GM19452 (cell line): ENCODE measurements at regions not wholly inside any gene's neighbourhood (a gene's known extent, or its start where the extent isn't known, plus 50 kb on each side); places are given as distances from the start of the nearest gene placed in this dataset.

Experiments
- ATAC-seq: cut with Tn5 transposase; IDR thresholded peaks from one replicate; pipeline ENCODE4 v1.9.1; 2021; ENCODE audit not compliant: unreplicated experiment

GRCh38 chr2:167900435-167901114 lies 346.8 kb downstream of the STK39 start:
- no peak for ATAC-seq

GRCh38 chr2:167898340-167898739 lies 349.1 kb downstream of the STK39 start:
- no peak for ATAC-seq

DNA sequence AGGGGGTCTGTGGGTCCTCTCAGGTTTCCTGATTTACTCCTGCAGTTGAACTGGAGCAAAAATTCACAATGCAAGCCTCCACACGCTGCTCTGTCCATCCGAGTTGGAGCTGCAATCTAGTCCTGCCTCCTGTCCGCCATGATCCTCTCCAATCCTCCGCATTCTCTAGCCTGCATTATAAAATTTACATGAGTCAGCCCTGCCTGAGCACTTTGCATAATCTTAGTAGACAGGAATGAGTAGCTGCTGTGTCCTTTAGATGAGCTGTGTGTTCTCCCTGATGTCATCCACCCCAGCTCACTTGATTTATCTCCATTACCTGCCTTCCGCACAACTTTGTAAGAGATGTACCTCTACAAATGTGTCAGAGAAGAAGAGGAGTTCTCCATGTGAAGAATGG lies 355.6 kb downstream of the STK39 start:
- no peak for ATAC-seq

GRCh38 chr2:167890739-167891138 lies 356.7 kb downstream of the STK39 start:
- ATAC-seq: no peak

GRCh38 chr2:167880415-167880814 lies 367.0 kb downstream of the STK39 start:
- ATAC-seq: no peak

- ATAC-seq: no peak
Measured at GRCh38 chr2:167875529-167875928, 371.9 kb downstream of the STK39 start.

DNA sequence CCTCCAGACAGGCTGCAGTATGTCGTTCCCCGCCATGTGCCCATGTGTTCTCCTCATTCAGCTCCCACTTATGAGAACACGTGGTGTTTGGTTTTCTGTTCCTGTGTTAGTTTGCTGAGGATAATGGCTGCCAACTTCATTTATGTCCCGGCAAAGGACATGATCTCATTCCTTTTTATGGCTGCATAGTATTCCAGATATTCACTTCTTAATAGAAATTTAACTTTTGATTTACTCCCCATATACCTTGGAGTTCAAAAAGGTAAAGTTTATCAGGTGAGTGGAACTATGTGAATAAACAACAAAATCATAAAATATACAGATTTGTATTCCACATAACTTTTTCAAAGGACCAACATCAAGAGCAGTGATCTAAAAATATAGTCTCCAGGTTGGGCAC lies 372.6 kb downstream of the STK39 start:
- ATAC-seq: no peak

DNA sequence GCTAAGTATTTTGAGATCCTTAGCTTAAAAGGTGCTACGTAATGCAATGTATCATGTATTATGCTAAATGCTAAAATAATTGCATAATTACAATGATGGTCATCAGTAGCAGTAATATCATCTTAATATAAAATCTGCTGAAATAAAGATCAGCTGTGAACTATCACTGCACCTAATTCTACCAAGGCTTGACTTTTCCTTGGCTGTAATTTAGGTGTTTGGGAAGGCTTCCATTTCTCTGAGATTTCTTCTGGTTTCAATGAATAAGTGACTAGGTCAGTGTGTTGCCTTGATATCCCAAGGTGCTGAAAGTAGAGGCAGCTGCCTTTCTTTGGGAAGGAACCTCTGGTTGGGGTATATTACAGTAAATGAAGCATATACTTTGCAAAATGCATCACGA lies 376.1 kb downstream of the STK39 start:
- no peak for ATAC-seq

- ATAC-seq: no peak
Measured at GRCh38 chr2:167869200-167869599, 378.2 kb downstream of the STK39 start.

GRCh38 chr2:167863377-167863776 lies 384.0 kb downstream of the STK39 start:
- no peak for ATAC-seq

GRCh38 chr2:167862782-167863181 lies 384.6 kb downstream of the STK39 start:
- peak; percentile 69 for ATAC-seq

GRCh38 chr2:167862296-167862695 lies 385.1 kb downstream of the STK39 start:
- ATAC-seq: peak; percentile 7

- no peak for ATAC-seq
Measured at GRCh38 chr2:167861574-167862193, 385.7 kb downstream of the STK39 start.

GRCh38 chr2:167860082-167860481 lies 387.3 kb downstream of the STK39 start:
- ATAC-seq: peak; percentile 13

DNA sequence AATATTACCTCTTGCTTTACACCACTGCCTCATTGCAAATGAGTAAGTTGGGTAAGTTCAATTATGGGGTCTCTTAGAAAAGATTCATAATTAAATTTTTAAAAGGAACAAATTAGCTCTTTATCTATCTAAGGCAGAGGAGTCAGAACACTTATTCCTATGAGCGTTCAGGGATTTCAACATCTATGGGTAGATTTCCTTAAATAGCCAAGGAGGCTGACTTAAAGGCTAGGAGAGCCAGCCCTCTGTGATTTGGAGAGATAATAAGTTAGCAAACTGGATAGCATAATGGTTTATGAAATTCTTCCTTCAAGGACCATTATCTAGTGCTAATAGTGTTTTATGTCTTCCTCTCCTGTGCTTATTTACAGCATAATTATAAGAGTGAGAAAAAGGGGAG lies 387.7 kb downstream of the STK39 start:
- ATAC-seq: no peak

- ATAC-seq: no peak
Measured at GRCh38 chr2:167858086-167858485, 389.3 kb downstream of the STK39 start.

DNA sequence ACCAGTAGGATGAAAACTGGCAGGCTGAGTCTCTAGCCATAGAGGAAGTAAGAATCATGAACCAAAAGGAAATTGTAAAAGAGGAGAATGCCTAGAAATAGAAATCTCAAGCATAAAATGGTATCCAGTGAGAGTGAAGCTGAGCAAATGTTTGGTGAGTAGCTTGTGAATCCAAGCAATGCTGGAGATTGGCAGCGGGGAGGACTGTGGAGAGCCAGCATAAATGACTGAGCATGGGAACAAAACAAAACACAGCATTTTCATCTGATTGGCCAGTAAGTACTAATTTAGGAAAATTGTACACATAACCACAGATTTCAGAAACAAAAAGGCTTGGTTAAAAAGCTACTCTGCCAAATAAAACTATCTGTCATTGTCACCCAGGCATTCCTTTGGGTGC lies 390.0 kb downstream of the STK39 start:
- ATAC-seq: no peak

DNA sequence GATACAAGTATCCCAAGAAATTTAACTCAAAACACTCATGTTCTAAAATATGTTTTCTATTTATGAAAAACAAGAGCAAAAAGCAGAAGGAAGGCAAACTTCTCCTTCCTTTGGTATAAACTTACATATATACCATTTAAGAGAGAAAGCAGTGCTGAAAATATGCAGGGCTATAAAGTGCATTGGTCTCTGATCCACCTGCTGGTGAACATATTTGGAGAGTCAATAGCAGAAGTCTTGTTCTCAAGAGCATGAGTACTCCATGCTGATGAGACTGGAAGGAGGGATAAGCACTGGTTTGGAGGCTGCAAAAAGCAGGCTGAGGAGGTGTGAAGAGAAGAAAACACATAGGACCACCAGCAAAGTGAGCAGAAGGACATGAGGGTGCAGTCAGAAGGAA lies 391.2 kb downstream of the STK39 start:
- ATAC-seq: no peak

DNA sequence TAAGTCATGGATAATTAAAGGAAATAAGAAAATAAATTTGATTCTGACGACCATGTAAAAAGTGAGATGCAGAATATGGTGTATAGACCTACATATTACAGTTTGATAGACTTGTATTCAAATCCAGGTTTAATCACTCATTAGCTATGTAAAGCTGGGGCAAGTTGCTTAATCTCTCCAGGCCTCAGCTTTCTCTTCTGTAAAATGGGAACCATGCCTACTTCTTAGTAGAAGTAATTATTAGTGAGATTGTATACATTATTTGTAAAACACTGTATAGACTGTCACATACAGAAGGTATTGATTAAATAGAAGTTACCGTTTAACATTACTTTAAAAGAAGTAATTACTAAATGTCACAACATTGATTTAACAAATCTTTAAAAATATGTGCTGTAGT lies 392.2 kb downstream of the STK39 start:
- no peak for ATAC-seq

- ATAC-seq: no peak
Measured at GRCh38 chr2:167853717-167854116, 393.7 kb downstream of the STK39 start.

GRCh38 chr2:167851876-167852275 lies 395.5 kb downstream of the STK39 start:
- no peak for ATAC-seq

DNA sequence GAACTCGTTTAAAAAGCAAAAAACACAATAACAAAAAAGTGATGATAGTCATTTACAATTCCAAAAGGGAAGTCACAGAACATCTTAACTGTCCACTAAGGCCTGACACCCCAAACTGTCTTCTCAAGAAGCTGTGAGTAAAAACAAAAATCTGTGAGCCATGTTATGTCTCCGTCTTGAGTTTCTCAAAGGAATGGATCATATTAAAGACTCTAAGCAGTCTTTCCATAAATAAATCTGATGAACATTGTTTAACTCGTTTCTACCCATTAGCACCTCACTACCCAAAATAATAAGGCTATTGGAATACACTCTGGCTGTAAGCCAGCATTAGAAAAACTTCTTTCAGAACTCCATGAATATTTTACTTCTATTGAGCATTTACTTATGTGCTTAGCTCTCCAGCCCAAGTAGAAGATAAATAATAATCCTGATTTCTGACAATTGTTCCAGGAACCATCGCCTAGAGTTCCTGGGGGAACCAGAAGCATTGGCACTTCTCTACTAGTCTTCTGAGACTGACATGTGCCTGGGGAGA lies 396.0 kb downstream of the STK39 start:
- no peak for ATAC-seq
